NCI-H748 treated with DMSO at 0.1 percent for 48 hours (cell line): ENCODE measurements at regions not wholly inside any gene's neighbourhood (a gene's known extent, or its start where the extent isn't known, plus 50 kb on each side); places are given as distances from the start of the nearest gene placed in this dataset.
A peak's percentile ranks its signal among the peaks of the same experiment; 100 is the strongest.
"Not testable (repeated sequence)": the region's sequence is repeated elsewhere in the genome, so short reads cannot be mapped to it uniquely, and the experiment has no call there.

ENCODE experiments used
- DNase-seq: peaks from one replicate; lab custom pipeline; 2025; lab: John Stamatoyannopoulos, UW

DNA sequence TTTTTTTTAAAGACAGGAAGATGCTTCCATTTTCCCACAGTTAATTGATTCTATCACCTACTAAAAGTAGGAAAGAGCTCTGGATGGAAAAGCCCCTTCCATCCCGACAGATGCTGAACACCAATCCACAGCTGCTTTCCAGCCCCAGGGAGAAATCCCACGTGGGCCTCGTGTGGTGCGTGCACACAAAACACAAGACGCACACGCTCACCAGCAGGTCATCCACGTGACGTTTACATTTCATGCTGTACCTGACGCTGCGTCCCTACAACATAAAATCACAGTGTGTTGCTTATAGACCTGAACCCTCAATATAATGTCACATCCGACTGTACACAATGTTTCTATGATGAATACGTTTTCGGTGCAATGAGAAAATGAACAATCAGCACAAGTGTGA lies 50.2 kb upstream of the DACT2 start:
- no peak for DNase-seq

DNA sequence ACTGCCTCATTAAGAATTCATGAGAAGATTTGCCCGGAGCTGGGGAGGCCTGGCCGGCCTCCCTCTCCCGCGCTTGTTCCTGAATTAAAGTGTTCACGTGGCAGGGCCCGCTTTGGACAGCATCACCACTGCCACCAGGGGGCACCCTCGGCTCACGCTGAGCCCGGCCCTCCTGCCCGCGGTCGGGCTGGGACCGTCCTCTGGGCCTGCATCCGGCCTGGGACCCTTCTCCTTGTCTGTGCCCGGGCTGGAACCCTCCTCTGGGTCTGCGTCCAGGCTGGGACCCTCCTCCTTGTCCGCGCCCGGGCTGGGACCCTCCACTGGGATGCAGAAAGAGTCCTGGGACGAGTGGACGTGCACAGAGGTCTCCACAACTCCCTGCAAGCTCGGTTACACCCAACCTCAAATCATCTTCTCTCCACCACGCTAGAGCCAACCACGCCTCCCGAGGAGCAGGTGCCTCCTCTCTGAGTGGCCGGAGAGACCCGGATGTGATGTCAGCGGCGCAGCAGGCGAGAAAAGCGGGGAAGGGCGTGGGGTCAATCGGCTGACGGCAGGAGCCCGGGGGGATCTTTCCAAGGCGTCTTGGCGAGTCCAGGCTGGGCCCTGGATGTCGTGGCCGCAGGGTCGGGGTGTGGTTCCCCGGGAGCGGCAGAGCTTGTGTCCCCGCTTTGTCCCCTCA lies 50.9 kb upstream of the DACT2 start:
- DNase-seq, result peak; percentile 41

DNA sequence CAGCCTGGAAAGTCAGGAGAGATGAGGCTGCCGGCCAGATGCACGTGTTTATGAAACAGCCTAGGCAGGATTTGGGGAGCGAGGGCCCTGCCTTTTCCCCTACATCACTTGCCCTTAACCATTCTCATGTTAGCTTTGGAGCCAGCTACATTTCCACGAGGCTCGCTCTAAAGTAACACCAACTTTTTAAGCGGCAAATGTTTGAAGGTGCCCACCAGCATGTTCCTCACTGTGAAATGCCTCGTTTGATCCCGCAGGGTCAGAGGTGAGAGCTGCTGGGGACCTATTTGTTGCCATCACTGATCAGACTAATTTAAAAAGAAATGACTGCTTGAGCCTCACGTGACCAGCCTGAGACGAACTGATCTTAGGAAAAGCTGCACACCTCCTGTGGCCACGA lies 51.6 kb upstream of the DACT2 start:
- DNase-seq, result no peak

DNA sequence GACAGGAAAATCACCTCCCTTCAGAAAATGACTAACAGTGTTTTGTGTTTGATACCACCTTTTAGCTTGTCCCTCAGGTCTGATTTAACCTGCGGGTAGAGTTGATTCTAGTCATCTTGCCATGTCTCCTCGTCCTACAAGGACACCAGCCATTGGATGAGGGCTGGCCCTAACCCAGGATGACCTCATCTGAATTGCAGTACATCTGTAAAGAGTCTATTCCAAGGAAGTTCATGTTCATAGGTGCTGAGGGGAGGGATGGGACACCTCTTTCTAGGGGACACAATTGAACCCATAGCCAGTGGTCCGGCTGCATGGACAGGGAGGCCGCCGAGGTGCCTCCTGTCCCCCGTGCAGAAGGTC lies 52.0 kb upstream of the DACT2 start:
- no peak for DNase-seq

DNA sequence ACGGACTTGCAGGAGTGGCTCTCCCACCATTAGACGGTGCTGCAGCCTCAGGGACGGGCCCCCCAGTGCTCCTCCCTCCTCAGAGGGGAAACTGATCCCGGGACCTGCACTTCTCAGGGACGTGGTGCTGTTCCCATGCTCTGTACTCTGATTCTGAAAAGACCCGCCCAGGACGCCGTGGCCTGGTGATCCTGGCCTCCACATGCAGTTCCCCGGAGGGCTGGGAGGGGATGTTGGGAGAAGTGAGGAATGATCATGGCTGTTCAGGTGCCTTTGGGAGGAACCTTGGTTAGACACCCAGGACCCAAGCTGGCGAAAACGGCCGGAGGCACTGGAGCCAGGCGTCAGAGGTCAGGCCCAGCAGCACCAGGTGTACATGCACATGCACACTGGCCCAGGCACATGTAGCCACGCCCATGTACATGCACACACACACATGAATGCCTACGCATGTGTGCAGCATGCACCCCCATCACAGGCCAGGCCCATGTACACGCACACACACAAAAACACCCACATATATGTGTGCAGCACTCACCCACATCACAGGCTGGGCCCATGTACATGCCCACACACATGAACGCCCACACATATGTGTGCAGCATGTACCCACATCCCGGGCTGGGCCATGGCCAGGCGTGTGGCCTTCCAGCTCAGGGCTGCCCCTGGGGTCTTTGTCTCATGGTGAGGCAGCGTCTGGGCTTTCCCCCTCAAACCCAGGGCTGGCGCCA lies 52.6 kb upstream of the DACT2 start:
- no peak for DNase-seq

DNA sequence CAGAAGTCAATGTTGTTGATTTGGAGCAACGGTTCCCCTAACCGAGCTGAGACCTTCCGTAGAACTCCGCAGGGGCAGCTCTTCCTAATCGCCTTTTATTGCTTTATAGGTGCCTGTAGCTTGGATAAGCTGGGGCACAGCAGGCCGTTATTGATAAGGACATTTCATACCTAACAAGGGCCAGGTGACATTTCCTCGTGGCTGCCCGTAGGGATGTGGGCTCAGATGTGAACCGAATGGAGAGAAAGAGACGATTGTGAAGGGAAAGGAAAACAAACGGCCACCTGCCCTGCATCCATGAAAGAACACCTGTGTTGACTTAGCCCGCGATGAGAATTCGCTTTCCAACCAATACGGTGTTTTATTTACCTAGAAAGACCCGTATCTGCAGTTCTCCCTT lies 53.3 kb upstream of the DACT2 start:
- DNase-seq, result peak; percentile 91

DNA sequence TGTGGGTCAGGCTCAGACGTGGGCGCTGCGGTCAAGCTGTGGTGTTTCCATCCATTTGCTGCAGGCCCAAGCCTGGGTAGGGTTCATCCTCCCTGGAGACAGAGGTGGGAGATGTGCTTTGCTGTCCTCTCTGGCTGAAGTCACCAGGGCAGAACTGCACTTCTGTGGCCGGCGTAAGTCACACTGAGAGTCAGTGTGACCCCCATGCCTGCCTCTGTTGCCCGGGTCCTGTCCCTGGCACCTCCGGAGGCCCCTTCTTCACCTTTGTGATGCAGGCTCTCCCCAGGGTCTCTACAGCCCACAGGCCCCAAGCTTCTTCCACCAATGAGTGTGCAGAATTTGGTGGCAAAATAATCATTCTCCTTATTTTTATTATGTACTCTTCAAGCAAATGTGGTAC lies 53.8 kb upstream of the DACT2 start:
- DNase-seq, result no peak

DNA sequence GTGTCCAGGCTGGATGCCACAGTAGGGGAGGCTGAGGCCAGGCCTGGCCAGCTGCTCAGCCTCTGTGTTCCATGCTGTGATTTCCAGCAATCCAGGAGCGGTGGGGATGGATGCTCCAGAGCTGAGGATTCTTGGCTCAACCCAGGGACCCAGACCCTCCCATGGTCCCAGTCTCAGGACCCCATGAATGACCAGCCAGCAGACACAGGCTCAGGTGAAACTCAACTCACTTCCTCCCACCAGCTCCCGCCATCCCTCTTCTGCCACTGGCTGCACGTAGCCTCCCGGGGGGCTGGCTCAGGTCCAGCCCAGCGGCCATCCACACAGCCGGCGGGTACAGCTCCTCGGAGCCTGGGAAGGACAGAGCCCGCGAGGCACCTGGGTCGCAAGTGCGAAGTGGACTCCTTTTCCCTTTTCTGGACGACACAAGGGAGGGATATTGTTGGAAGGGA lies 54.5 kb upstream of the DACT2 start:
- no peak for DNase-seq

DNA sequence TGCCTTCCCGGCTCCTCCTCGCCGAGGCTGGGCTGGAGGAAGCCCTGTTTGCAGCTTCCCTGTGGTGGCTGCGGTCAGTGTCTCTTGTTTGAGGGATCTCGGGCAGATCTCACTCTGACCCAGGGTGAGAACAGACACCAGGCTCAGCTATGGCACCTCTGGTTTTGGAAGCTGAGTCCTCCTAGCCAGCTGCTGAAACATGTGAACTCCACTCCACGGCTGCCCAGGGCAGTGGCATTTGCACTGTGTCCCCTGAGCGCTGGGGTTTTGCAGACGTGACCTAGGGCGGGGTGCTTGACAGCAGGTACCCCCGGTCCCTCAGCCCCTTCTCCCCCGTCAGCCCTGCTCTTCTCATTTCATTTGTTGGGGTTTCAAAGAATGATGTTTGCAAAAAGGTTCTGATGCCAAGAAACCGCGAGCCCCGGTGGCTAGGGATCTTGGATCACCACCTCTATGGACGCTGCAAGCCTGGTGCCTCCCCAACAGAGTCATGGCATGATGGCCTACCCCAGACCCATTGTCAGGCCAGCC lies 55.0 kb upstream of the DACT2 start:
- no peak for DNase-seq

DNA sequence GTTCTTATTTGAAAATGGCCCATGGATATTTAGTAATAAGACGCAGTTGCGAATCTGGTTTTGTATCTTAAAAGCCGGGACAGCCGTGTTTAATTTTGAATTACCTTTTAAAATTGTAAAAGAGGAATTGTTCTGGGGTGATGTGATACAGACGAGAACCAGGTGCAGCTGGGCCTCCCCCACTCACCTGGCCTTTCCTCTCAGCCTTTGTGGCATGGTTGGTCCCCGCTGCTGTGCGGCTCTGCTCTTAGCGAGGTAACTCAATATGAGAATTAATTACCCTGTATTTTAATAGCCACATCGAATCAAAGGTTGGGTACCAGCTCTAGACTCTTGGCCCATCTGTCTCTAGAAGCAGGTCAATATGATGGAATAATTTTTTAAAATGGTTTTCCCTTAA lies 56.5 kb upstream of the DACT2 start:
- peak; percentile 33 for DNase-seq

DNA sequence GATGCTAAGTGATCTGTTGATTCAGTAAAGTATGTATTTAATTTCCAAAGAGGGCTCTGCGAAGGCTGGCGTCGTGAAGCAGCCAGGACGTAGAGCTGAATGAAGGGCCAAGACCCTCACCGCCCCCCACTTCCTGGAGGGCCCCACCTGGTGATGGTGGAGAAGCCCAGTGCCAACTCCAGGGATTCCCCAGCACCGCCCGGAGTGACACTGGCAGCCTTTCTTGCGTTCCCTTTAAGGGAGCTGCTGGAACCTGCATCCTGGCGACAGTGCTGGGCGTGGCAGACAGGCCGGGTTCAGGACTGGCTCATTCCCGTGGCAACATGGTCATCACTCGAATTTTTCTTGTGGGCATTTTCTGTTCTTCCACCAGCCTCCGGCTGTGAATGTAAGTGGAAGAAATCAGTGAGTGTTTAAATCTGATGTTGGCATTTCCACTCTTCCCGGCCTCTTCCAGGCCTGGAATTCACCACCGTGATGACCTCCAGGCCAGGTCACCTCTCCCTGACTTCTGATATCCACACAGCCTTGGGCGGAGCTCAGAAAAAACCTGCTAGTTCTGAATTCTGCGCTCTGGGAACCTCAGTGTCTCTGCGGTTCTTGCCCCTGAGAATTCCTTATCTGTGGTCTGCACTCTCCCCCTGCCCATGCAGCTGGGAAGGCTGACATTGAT lies 57.4 kb upstream of the DACT2 start:
- no peak for DNase-seq

DNA sequence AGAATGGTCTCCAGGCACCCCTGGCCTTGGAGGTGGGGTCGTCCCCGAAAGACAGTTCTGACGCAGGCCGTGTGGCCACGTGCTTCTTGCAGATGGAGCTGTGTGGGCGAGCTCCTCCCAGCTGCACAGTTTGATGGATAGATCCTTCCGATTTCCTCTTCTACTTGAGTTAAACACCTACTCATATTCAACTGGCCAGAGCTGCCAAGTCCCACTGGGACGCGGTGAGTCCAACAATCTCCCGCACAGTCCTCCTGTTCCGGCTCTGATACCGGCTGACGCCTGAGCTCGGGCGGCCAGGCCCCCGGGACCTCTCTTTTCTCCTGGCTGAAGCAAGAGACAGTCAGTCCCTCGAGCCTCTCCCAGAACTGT lies 57.9 kb upstream of the DACT2 start:
- no peak for DNase-seq

DNA sequence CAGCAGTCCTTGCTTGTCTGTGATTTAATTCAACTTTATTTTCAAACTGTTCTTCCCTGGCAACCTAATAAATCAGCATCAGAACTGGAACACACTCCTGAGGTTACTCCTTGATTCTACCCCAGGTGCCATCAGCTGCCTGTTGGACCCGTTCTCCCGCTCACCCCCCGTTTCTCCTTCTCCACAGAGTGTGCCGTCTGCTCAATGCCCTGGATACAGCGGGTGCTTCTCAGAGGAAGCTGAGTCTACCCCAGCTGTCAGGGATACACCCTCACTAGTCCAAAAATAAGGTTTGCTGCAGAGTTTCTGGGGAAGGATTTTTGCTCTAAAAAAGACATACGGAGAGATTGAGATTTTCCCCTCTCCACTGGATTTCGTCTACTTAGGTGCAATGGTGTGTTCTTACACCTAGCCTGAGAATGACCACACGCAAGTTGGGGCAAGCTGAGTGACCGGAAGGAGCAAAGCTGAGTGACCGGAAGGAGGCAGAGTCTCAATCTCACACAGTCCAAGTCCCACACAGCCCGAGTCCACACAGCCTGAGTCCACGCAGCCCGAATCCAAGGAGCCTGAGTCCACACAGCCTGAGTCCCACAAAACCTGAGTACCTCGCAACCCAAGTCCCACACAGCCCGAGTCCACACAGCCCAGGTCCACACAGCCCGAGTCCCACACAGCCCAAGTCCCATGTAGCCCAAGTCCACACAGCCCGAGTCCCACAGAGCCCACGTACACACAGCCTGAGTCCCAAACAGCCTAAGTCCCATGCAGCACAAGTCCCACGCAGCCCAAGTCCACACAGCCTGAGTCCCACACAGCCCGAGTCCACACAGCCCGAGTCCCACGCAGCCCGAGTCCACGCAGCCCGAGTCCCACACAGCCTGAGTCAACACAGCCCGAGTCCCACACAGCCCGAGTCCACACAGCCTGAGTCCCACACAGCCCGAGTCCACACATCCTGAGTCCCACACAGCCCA lies 58.6 kb upstream of the DACT2 start:
- no peak for DNase-seq

DNA sequence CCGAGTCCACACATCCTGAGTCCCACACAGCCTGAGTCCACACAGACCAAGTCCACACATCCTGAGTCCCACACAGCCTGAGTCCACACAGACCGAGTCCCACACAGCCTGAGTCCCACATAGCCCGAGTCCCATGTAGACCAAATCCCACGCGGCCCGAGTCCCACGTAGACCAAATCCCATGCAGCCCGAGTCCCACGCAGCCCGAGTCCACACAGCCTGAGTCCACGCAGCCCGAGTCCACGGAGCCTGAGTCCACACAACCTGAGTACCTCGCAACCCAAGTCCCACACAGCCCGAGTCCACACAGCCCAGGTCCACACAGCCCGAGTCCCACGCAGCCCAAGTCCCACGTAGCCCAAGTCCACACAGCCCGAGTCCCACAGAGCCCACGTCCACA lies 60.0 kb upstream of the DACT2 start:
- not testable (repeated sequence) for DNase-seq

DNA sequence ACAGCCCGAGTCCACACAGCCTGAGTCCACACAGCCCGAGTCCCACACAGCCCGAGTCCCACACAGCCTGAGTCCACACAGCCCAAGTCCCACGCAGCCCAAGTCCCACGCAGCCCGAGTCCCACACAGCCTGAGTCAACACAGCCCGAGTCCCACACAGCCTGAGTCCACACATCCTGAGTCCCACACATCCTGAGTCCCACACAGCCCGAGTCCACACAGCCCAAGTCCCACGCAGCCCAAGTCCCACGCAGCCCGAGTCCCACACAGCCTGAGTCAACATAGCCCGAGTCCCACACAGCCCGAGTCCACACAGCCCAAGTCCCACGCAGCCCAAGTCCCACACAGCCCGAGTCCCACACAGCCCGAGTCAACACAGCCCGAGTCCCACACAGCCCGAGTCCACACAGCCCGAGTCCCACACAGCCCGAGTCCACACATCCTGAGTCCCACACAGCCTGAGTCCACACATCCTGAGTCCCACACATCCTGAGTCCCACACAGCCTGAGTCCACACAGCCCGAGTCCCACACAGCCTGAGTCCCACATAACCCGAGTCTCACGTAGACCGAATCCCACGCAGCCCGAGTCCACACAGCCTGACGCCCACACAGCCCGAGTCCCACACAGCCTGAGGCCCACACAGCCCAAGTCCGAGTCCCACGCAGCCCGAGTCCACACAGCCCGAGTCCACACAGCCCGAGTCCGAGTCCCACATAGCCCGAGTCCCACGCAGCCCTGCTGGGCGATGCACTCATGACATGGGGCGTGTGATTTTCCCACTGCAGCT lies 60.6 kb upstream of the SMOC2 start:
- not testable (repeated sequence) for DNase-seq

DNA sequence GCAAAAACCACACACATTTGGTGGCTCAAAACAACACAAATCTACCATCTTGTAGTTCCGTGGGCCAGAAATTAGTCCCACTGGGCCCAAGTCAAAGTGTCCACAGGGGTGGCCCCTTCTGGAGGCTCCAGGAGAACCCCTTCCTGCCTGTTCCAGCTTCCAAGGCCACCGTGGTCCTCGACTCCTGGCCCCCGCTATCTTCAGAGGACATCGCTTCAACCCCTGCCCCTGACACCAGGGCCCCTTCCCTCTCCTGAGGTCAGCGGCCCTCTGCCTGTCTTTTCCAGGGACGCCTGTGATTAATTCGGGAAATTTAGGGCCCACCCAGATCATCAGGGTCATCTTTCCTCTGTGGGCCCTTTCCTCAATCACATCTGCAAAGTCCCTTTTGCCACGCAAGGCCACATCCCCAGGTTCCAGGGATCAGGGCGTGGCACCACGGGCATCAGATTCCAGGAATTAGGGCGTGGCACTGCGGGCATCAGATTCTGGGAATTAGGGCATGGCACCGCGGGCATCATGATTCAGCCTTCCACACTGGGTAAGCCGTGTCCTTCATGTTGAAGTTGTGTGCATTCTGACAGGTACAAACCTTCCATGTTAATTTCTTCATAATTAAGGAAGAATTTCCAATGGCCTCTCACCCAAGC lies 59.9 kb upstream of the SMOC2 start:
- DNase-seq, result no peak

DNA sequence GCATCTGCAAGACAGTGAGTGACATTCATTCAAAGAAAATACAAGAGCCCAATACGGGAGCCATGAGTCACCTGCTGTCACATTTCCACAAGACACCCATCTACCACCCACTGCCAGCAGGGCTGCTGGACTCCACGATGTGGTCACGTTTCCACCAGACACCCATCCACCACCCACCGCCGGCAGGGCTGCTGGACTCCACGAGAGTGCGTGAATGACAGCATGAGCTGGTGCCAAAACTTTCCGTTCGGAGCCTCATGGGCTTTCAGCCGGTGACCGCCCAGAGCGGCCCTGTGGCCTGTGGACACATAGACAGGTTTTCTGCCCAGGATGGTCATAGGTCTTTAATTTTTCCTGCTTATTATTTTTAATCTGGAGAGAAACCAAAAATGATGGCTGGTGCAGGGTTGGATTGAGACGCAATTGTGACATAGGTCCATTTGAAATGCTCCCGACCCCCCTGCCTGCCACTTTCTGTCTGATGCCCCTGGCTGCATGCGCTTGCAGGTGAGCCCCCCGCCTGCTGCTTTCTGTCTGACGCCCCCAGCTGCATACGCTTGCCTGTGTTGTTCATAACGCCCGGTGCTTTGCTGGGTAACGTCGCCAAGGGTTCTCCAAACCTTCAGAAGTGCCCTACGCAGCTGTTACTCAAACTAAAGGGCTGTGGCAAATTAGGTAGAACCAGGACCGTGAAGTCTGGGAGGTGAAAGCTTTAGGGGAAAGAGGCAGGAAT lies 59.1 kb upstream of the SMOC2 start:
- DNase-seq, result no peak

DNA sequence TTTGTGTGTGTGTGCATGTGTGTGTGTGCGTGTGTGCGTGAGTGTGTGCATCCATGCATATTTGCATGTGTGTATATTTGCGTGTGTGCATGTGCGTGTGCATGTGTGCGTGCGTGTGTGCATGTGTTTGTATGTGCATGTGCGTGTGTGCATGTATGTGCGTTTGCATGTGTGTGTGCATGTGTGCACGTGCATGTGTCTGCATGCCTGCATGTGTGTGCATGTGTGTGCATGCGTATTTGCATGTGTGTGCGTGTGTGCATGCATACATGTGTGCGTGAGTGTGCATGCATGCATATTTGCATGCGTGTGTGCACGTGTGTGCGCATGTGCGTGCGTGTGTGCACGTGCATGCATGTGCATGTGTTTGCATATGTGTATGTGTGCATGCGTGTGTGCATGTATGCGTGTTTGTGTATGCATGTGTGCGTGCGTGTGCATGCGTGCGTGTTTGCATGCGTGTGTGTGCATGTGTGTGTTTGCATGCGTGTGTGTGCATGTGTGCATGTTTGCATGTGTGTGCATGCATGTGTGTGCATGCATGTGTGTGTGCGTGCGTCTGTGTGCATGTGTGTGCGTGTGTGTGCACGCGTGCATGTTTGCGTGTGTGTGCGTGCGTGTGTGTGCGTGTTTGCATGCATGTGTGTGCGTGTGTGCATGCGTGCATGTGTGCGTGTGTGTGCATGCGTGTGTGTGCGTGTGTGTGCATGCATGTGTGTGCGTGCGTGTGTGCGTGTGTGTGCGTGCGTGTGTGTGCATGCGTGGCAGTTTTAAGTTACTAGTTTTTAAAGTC lies 57.7 kb upstream of the SMOC2 start:
- no peak for DNase-seq
